ENCODE measurements at regions not wholly inside any gene's neighbourhood (a gene's known extent, or its start where the extent isn't known, plus 50 kb on each side); places are given as distances from the start of the nearest gene placed in this dataset.

DNA sequence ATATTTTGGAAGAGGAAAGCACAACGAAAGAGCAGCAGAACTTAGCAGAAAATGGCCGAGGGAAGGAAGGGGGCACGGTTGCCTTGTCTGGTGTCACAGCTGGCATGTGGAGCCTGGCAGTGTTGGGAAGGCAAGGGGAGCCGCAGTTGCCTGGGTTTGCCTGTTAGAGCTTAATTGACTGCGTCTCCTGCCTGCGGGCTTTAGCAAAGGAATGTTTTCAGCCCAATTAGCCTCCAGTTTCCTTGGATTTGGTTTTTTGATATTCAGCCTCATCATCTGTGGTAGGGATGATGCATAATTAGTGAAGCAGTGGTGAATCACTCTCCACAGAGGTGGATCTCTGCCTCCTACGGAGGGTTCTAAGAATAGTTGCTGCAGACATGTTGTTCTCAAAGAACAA, 832.6 kb downstream of the QKI start:
- no peaks in the 10 kb centered on the region for H3K36me3 ChIP-seq (ENCODE audit: insufficient read depth)
- no peak overlapping the region for H2AFZ ChIP-seq (ENCODE audit: low read depth)
- H3K79me2 ChIP-seq (ENCODE audit: insufficient read depth, low read depth) = no peaks in the 10 kb centered on the region
- TF ChIP-seq, protein P1, sequence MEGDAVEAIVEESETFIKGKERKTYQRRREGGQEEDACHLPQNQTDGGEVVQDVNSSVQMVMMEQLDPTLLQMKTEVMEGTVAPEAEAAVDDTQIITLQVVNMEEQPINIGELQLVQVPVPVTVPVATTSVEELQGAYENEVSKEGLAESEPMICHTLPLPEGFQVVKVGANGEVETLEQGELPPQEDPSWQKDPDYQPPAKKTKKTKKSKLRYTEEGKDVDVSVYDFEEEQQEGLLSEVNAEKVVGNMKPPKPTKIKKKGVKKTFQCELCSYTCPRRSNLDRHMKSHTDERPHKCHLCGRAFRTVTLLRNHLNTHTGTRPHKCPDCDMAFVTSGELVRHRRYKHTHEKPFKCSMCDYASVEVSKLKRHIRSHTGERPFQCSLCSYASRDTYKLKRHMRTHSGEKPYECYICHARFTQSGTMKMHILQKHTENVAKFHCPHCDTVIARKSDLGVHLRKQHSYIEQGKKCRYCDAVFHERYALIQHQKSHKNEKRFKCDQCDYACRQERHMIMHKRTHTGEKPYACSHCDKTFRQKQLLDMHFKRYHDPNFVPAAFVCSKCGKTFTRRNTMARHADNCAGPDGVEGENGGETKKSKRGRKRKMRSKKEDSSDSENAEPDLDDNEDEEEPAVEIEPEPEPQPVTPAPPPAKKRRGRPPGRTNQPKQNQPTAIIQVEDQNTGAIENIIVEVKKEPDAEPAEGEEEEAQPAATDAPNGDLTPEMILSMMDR (conservative IDR thresholded peaks at IDR 0.05; ENCODE audit: low read depth, low read length) = no peak
- no peak overlapping the region for H3K4me2 ChIP-seq
- H3K9ac ChIP-seq = no peak overlapping the region
- no peaks in the 10 kb centered on the region for H4K20me1 ChIP-seq (ENCODE audit: insufficient read depth)
- no peaks in the 10 kb centered on the region for H3K27me3 ChIP-seq (ENCODE audit: insufficient read depth, low read depth)
- no peak overlapping the region for H3K4me3 ChIP-seq (IDR thresholded peaks at IDR 0.05; ENCODE audit: insufficient read depth, low read depth, low read length)
- no peak overlapping the region for H3K27ac ChIP-seq
- no peaks in the 10 kb centered on the region for H3K4me1 ChIP-seq (ENCODE audit: low read depth, poor library complexity, severe bottlenecking)

DNA sequence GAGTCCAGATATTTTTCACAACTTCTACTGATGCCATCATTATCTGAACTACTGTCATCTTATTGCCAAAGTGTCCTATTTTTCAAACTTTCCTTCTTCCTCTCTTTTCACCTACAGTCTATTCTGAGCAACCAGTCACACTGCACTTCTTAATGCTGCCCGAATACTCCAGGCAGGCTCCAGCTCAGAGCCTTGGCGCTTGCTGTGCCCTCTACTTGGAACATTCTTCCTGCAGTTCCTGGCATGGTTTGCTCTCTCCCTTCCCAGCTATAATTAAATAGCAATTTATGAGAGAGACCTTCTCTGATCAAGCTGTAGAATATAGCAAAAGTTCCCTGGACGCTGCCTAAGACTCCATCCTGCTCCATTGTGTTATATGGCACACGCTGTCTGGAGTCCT, 831.6 kb downstream of the QKI start:
- H3K9ac ChIP-seq = no peak overlapping the region
- no peaks in the 10 kb centered on the region for H4K20me1 ChIP-seq (ENCODE audit: insufficient read depth)
- no peaks in the 10 kb centered on the region for H3K4me1 ChIP-seq (ENCODE audit: low read depth, poor library complexity, severe bottlenecking)
- H3K4me3 ChIP-seq (IDR thresholded peaks at IDR 0.05; ENCODE audit: insufficient read depth, low read depth, low read length) = no peak overlapping the region
- H2AFZ ChIP-seq (ENCODE audit: low read depth) = no peak overlapping the region
- no peak overlapping the region for H3K4me2 ChIP-seq
- no peaks in the 10 kb centered on the region for H3K36me3 ChIP-seq (ENCODE audit: insufficient read depth)
- no peak overlapping the region for H3K27ac ChIP-seq
- H3K27me3 ChIP-seq (ENCODE audit: insufficient read depth, low read depth) = no peaks in the 10 kb centered on the region
- TF ChIP-seq, protein P1 (conservative IDR thresholded peaks at IDR 0.05; ENCODE audit: low read depth, low read length) = no peak
- H3K79me2 ChIP-seq (ENCODE audit: insufficient read depth, low read depth) = no peaks in the 10 kb centered on the region

DNA sequence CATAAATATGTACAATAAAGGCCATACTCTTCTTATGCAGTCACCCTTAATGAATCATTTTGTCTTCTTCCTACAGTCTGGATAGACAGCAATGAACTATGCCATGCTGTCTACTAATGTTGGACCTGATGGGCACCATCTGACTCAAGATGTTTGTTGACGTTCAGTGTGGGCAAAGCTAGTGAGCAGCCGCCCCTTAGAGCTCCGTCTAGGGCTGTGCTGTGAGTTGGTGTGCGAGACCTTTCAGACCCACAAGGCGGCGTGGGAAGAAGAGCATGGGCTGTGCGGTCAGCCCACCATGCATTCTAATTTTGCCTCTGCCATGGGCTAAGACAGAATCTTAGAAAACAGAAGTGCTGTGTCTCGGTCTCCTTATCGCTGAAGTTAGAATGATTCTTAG, 829.4 kb downstream of the QKI start:
- Histone ChIP-seq H3K36me3 (ENCODE audit: insufficient read depth) (no peaks in the 10 kb centered on the region), H4K20me1 (ENCODE audit: insufficient read depth) (no peaks in the 10 kb centered on the region), H3K27ac (no peak overlapping the region), H3K4me1 (ENCODE audit: low read depth, poor library complexity, severe bottlenecking) (no peaks in the 10 kb centered on the region), H2AFZ (ENCODE audit: low read depth) (no peak overlapping the region), H3K4me2 (no peak overlapping the region), H3K4me3 (IDR thresholded peaks at IDR 0.05; ENCODE audit: insufficient read depth, low read depth, low read length) (no peak overlapping the region), H3K9ac (no peak overlapping the region), H3K79me2 (ENCODE audit: insufficient read depth, low read depth) (no peaks in the 10 kb centered on the region), H3K27me3 (ENCODE audit: insufficient read depth, low read depth) (no peaks in the 10 kb centered on the region)
- TF ChIP-seq, protein P1 (conservative IDR thresholded peaks at IDR 0.05; ENCODE audit: low read depth, low read length) = no peak

DNA sequence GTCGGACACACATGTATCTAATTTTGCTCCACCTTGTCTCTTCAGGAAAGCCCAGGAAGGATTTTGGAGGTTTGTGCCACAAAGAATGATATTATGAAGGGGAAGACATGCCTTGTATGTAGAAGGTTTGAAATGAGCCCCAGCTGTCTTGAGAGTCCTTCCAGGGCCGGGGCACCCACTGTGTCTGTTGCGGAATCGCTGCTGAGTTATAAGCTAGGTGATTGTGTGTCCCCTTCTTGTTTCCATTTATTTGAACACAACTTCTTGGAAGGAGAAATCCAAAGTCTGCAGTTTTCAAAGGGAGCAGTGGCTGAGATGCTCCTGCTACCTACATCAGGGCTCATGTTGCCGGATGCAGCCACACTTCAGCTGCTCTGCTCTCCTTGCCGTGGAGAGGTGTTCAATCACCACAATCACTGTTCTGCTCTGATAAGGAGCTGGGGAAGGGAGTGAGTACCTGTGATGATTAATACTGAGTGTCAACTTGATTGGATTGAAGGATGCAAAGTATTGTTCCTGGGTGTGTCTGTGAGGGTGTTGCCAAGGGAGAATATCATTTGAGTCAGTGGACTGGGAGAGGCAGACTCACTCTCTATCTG, 828.6 kb downstream of the QKI start:
- Histone ChIP-seq H3K27me3 (ENCODE audit: insufficient read depth, low read depth) (no peaks in the 10 kb centered on the region), H4K20me1 (ENCODE audit: insufficient read depth) (no peaks in the 10 kb centered on the region), H2AFZ (ENCODE audit: low read depth) (no peak overlapping the region), H3K4me3 (IDR thresholded peaks at IDR 0.05; ENCODE audit: insufficient read depth, low read depth, low read length) (no peak overlapping the region), H3K9ac (no peak overlapping the region), H3K36me3 (ENCODE audit: insufficient read depth) (no peaks in the 10 kb centered on the region), H3K79me2 (ENCODE audit: insufficient read depth, low read depth) (no peaks in the 10 kb centered on the region), H3K4me1 (ENCODE audit: low read depth, poor library complexity, severe bottlenecking) (no peaks in the 10 kb centered on the region), H3K4me2 (no peak overlapping the region), H3K27ac (no peak overlapping the region)
- TF ChIP-seq, protein P1 (conservative IDR thresholded peaks at IDR 0.05; ENCODE audit: low read depth, low read length) = no peak
